ENCODE measurements at regions not wholly inside any gene's neighbourhood (a gene's known extent, or its start where the extent isn't known, plus 50 kb on each side); places are given as distances from the start of the nearest gene placed in this dataset.

GRCh38 chr1:190540366-190540765 lies 62.7 kb upstream of the BRINP3 start:
- DNase-seq, result no peak

GRCh38 chr1:190551638-190552037 lies 74.0 kb upstream of the BRINP3 start:
- no peak for DNase-seq

DNA sequence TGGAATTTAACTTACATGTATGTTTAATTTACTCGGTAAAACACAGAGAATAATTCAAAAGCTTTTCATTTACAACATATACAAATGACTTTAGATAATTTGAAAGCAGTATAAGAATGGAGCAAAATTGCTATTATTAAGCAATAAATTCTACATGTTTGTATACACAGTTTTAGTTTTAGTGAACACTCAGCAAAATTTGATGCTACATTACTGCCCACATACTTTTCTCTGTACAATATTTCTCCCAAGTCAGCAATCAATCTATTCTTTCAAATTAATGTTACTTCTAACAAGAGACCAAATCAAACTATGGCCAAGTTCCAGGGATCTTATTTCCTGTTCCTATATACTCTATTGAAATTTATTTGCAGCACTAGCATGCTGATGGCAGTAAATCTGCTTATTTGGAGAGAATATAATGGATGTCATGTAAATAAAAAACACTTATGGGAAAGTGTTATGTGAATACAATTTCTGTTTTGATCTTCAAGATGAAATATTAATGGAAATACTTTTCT lies 82.6 kb upstream of the BRINP3 start:
- DNase-seq, result no peak

GRCh38 chr1:190563230-190563629 lies 85.6 kb upstream of the BRINP3 start:
- no peak for DNase-seq

DNA sequence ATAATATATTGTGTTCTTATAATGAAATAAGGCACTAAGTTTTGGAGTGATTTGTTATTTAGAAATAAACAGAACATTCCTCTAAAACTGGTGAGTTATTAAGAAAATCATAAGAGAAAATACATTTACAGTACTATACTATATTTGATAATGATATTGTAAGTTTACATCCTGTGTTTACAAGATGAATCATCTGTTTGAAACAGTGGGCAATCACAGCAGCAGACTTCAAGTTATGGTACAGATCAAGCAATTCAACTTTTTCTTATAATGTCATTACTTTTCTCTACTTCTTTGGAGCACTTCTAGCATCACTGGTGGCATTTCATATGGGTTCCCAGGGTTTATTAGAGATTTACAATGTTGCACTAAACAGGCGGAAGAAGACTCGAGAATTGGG lies 86.5 kb upstream of the BRINP3 start:
- no peak for DNase-seq

GRCh38 chr1:190578017-190578416 lies 100.4 kb upstream of the BRINP3 start:
- no peak for DNase-seq

GRCh38 chr1:190578526-190578925 lies 100.9 kb upstream of the BRINP3 start:
- DNase-seq, result no peak

DNA sequence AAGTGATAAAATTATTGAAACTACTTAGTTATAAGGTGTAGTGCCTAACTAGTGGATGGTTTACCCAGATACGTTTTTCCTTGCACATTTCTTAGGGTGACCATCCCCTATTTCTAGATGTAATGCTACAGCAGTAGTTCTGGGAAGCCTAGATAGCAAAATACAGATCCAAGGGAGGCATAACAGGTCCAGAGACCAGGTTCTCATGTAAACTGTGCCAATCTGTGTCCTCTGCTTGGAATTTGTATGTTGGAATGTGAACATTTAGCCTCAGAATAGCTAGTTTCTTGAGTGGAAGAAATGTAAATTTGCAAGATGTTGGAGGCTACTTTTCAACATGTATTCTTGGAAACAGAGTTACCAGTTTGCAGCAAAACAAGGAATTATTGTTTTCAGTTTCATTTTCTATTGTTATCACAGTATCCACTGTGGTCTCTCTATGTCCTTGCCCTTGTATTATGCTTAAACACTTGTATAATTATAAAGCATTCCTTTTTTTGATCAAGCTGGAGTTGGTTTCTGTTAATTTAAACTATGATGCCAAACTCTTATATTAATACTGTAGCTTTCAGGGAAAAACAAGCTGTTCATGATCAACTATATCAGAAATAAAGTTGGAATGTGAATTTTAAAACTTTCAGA lies 102.0 kb upstream of the BRINP3 start:
- DNase-seq, result no peak

DNA sequence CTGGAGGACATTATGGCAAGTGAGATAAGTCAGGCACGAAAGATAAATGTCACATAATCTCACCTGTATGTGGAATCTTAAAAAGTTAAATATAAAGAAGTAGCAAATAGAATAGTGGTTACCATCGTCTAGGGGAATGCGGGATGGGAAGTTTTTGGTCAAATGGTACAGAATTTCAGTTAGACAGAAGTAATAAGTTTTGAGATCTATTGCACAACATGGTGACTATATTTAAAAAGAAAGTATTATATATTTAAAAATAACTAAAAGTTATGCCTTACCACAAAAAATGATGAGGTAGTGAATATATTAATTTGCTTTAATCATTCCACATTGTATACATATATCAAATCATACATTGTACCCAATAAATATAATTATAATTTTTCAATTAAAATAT lies 106.2 kb upstream of the BRINP3 start:
- no peak for DNase-seq

DNA sequence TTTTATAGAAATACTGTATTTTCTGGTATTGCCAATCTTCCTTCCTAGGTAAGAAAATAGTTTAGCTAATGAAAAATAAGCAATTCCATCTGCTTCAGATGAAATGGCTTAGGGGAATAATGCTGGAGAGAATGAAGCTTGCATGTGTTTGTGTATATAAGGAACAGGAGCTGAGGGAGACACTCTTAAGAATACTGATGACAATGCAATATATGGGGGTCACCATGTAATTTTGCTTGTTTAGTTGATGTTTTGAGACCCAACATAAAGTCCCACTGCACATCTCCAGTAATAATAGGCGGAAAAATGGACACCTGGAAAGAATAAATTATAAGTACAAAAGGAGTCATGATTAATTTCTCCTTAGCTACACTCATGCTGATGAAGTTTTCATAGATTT lies 110.8 kb upstream of the BRINP3 start:
- DNase-seq, result no peak

GRCh38 chr1:190595438-190595837 lies 117.8 kb upstream of the BRINP3 start:
- no peak for DNase-seq

- DNase-seq, result no peak
These were observed 119.6 kb upstream of the BRINP3 start for GRCh38 chr1:190597294-190597693.

DNA sequence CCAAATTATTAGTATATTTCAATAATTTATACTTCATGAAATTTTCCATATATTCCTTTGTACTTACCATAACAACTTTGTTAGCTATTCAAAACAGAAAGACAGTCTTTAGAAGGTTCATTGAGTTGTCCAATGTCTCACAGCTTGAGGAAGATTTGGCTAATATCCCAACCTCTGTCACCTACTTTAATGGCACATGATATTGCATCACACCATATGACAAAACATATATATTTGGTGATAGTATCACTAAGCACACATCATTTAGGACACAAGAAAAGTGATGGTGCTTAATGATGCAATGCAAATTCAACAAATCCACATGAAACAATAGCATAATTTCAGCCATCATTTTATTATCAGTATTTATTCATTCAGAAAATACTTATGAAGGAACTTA lies 122.0 kb upstream of the BRINP3 start:
- no peak for DNase-seq

- DNase-seq, result no peak
These were observed 124.7 kb upstream of the BRINP3 start for GRCh38 chr1:190602325-190602724.

- DNase-seq, result no peak
These were observed 130.6 kb upstream of the BRINP3 start for GRCh38 chr1:190608282-190608681.

- DNase-seq, result no peak
These were observed 138.2 kb upstream of the BRINP3 start for GRCh38 chr1:190615818-190616217.

GRCh38 chr1:190616235-190616634 lies 138.6 kb upstream of the BRINP3 start:
- no peak for DNase-seq

- no peak for DNase-seq
These were observed 142.1 kb upstream of the BRINP3 start for GRCh38 chr1:190619724-190620123.

DNA sequence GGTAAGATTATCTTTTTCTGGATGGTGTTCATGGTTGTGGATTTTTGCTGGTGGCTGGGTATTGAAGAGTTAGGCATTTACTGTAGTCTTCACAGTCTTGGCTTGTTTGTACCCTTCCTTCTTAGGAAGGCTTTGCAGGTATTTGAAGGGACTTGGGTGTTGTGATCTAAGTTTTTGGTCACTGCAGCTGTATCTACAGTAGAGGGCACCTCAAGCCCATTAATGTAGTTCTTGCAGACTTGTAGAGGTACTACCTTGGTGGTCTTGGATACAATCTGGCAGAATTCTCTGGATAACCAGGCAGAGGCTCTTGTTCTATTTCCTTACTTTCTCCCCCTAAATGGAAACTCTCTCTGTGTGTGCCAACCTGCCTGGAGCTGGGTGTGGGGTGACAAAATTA lies 155.8 kb upstream of the BRINP3 start:
- DNase-seq, result no peak

DNA sequence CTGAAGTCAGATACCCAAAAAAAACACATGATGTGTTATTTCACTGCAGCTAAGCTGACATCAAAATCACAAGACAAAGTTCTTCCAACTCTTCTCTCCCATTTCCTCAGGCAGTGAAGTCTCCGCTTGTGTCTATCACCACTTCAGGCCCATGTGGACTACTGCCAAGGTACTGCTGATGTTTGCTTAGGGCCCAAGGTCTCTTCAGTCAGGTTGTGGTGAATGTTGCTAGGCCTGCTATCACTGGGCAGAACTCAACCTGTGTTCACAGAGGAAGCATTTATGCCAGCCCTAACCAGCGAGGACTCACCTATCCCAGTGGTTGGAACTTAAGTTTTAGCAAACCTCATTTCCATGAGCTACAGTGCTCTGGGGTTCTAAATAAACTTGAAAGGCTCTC lies 156.5 kb upstream of the BRINP3 start:
- no peak for DNase-seq

DNA sequence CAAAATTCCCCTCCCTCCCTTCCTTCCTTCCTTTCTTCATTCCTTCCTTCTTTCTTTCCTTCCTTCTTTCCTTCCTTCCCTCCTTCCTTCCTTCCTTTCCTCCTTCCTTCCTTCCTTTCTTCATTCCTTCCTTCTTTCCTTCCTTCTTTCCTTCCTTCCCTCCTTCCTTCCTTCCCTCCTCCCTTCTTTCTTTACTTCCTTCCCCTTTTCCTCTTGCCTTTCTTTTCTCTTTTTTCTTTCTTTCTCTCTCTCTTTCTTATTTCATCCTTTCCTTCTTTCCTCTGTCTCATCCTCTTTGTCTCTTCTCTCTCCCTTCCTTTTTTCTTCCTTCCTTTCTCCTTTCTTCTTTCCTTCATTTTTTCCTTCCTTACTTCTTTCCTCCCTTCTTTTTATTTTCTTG lies 171.9 kb upstream of the BRINP3 start:
- DNase-seq, result no peak

- DNase-seq, result no peak
These were observed 181.2 kb upstream of the BRINP3 start for GRCh38 chr1:190658907-190659306.

DNA sequence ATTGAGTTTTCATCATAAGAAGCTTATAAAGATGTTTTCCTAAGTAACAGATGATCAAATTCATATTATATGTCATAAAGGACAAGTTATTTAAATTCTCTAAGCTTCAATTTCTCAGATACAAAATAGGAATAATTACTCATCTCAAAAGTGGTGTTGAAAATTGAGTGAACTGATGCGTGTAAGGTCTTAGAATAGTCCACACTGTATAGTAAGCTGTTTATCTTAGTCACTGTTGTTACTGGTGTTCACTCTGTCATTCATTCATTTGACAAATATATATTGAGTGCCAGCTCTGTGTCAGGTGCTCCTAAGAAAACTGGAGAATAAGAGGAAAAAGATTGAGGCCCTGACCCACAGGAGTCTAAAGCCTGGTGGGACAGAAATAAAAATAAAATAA lies 186.3 kb upstream of the BRINP3 start:
- DNase-seq, result no peak

DNA sequence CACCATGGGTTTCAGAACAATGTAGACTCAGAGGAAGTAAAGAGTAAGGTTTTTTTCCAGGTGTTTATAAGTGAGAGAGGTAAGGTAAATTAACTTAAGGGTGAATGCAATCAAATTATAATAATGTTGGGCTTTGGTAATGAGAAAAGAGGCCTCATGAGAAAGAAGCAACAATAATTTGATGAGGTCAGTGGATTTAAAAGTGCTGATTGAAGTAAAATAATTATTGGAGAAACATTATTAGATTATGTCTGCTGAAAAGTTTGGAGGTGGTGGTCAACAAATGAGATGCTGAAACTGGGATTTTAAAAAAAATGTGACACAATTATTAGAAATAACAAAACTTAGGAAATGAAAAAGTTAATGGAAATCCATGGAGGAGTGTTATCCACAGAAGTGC lies 187.4 kb upstream of the BRINP3 start:
- no peak for DNase-seq

DNA sequence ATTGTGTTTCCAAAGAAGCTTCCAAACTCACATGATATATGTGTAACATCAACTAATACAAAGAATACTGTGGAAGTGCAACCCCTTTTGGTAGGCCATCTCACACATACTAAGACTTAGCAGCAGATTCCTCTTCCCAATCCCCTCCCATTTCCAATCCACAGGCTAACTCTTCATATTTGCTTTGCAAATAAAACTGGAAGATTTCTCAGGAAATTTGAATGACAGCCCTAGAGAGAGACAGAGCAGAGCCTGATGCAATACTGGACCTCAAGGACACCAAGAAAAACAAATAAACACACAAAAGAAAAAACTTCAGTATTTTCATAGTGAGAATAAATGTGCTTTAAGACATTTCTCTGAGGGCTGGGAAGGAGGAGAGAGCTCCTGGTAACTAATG lies 190.2 kb upstream of the BRINP3 start:
- no peak for DNase-seq

DNA sequence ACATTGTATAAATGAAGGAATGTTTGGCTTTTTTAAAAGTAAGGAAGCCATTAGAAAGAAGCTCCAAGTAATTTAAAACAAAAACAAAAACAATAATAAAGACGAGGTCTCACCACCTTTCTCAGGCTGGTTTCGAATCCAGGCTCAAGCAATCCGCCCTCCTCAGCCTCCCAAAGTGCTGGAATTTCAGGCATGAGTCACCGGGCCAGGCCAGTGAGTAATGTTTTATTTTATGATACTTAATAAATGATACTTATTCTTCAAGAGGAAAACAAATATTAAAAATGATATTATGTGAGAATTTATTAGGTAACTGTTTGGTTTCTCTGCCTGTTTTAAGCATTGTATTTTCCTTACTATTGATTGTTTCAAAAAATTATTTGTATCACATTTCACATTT lies 201.4 kb upstream of the BRINP3 start:
- no peak for DNase-seq
